ENCODE measurements at regions not wholly inside any gene's neighbourhood (a gene's known extent, or its start where the extent isn't known, plus 50 kb on each side); places are given as distances from the start of the nearest gene placed in this dataset.

DNA sequence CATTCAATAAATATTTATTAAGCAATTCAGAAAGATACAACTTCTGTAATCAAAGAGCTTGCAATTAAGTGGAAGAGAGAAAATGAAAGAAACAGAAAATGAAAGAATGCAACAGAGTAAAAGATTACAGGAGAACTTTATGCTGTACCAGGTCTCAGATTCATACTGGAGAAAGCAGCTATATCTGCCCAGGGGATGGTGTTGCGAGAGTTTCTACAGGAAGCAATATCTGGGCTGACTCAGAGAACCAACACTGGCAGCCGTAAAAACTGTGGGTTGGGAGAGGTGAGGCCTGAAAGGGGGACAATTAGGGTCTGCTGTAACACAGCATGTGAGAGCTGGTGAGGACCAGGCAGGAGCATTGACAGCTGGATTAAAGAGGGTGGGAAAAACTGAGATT, 256.7 kb upstream of the TCF21 start:
- TF ChIP-seq, protein P1, sequence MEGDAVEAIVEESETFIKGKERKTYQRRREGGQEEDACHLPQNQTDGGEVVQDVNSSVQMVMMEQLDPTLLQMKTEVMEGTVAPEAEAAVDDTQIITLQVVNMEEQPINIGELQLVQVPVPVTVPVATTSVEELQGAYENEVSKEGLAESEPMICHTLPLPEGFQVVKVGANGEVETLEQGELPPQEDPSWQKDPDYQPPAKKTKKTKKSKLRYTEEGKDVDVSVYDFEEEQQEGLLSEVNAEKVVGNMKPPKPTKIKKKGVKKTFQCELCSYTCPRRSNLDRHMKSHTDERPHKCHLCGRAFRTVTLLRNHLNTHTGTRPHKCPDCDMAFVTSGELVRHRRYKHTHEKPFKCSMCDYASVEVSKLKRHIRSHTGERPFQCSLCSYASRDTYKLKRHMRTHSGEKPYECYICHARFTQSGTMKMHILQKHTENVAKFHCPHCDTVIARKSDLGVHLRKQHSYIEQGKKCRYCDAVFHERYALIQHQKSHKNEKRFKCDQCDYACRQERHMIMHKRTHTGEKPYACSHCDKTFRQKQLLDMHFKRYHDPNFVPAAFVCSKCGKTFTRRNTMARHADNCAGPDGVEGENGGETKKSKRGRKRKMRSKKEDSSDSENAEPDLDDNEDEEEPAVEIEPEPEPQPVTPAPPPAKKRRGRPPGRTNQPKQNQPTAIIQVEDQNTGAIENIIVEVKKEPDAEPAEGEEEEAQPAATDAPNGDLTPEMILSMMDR (IDR thresholded peaks at IDR 0.05): no peak
- TF ChIP-seq POLR2A (IDR thresholded peaks at IDR 0.05) (no peak), EP300 (IDR thresholded peaks at IDR 0.05) (no peak)

Measured in tibial nerve (tissue), 4 donors.